HG03097 (cell line): ENCODE measurements at regions not wholly inside any gene's neighbourhood (a gene's known extent, or its start where the extent isn't known, plus 50 kb on each side); places are given as distances from the start of the nearest gene placed in this dataset.

Experiments used
- ATAC-seq: cut with Tn5 transposase; IDR thresholded peaks from one replicate; pipeline ENCODE4 v1.9.1; 2021; ENCODE audit not compliant: unreplicated experiment, low FRiP score

DNA sequence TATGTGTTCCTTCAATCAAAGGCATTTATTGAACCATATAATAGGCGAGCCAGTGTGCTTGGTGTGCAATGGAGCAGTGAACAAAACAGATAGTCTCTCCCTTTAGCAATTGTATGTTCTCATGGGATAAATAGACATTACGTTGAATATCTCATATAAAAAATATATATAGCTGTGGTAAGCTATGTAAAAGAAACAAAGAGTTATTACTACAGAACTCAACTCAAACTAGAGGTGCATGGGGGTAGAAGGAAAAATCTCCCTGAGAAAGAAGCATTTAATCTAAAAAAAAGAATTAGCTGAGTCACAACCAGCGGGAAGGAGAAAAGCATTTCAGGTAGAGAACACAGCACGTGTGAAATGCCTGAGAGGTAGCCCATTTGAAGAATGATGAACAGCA lies 919.3 kb downstream of the CDH11 start:
- ATAC-seq = no peak

DNA sequence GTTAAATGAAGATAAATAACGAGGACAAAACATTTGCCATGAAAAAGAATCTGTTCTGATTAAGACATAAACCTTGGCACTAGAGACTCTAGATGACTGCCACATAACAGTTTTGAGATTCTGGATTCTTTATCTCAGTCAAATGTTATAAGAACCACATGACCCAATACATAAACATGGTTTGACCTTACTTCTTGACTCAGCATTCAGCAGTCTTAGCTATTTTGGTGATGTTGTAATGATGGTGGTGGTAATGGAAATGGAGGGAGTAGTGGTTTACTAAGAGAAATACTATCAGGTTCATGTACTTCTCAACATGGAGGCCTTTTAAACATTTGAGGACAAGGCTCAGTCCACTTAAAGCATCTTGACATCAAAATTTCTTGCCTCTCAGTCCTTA lies 925.4 kb downstream of the CDH11 start:
- ATAC-seq = no peak

DNA sequence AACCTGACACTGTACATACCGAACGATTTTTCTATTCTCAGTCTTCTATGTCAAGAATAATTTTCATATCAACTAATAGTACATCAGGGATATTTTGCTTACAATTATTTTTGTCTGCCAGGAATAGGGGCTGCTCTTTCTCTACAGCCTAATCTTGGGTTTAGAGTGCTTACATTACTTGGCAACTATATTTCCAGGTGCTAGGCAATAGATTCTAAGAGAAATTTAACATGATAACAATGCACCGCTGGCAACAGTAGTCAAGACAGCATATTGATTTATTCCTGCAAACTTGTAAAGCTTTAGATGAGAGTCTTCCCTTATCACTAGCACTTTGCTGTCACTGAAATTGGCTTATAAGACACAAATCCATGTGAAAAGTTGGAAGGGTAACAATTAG lies 935.9 kb downstream of the CDH11 start:
- ATAC-seq = no peak

DNA sequence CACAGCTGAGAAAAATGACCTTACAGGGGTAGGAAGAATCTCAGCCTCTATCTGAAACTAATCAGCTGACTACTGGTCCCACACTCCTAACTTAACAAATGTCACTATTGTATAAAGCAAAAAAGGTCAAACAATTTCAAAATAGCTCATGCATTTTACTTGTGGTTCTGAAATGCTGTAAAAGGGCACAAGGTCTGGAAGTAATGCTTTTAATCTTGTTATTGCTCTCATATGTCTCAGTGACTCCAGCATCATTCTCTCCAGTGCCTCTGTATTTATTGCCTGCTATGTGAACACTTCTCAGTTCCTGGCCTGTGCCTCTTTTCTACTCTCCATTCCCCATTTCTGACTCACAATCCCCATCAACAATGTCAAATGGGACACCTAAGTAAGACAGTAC lies 937.7 kb downstream of the CDH11 start:
- ATAC-seq = no peak

DNA sequence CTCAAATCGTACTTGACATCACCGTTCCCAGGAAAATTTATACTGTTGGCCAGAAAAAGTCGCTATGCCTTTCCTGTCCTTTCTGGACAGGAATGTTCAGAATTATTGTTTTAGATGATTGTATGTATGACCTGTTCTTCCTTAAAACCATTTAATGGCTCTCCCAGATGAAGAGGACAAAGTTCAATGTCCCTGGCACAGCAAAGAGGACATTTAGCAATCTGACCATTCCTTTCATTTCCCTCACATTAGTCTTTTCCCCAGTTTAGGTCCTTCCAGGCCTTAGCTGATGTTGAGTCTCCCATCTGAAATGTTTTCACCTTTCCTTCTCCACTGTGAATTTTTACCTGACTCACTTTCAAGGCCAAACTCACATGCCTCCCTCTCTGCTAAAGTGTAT lies 938.9 kb downstream of the CDH11 start:
- ATAC-seq = no peak

DNA sequence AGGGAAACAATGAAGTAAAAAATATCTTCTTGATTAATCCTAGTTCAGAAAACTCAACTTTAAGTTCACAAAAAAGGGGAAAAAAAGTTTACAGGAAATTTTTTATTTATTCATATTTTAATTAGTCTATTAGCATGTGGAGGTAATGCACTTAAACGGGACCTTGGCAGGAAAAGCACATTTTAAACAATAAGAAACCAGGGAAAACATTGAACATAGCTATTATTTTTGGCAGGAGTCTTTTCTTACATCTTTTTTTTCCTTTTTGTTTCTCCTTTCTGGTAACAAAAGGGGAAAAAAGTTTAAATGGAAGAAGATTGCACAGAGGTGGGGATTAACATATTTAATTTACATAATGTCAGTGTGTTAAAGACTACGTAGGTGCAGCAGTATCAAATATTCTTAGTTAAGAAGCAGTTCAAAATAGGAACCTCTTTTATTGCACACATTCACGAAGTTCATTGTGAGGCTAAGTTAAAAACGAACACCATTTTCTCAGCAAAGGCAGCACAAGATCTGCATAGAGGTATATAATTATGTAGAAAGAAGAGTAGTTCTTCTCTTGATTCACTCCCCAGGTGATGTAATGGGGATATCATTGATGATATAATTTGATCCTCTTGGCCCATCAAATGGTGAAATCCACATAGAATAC lies 940.5 kb downstream of the CDH11 start:
- ATAC-seq = no peak

DNA sequence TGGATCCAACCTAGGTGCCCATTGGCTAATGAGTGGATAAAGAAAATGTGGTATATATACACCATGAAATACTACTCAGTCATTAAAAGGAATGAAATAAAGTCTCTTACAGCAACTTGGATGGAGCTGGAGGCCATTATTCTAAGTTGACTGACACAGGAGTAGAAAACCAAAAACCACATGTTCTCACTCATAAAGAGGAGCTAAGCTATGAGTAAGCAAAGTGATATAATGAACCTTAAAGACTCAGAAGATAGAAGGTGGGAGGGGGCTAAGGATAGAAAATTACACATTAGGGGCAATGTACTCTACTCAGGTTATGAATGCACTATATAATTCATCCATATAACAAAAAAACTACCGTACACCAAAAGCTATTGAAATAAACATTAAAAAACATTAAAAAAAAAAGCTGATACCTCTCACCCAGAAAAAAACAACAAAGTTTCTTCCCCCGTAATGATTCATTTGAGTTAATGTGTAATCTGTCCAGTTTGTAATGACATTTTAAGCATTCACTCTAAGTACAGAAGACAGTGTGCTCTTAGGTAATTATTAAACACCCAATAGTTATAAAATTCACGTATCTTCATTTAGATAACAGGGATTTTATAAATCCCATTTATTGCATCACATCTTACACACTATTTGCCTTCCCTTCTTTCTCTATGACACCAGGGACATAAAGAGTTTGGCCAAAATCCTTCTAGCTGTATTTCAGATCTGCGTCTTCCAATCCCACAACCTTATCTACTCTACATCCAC lies 941.5 kb downstream of the CDH11 start:
- no peak for ATAC-seq

DNA sequence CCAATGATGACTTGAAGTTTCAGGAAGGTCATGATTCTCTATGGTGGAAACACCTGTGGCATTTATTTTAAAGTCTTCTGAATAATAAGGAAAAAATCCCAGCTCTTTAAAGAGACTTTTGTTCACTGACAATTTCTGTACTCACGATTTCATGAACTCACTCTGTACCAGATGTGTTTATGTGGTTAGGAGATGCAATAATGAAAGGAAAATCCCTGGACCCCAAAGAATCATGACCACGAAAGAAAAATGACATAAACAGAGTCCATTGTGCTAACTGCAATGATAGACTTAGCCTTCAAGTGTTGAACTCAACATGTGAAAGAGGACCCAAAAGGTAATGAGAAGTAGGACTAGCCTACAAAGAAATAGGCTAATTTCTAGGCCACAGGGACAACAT lies 947.5 kb downstream of the CDH11 start:
- ATAC-seq = no peak

DNA sequence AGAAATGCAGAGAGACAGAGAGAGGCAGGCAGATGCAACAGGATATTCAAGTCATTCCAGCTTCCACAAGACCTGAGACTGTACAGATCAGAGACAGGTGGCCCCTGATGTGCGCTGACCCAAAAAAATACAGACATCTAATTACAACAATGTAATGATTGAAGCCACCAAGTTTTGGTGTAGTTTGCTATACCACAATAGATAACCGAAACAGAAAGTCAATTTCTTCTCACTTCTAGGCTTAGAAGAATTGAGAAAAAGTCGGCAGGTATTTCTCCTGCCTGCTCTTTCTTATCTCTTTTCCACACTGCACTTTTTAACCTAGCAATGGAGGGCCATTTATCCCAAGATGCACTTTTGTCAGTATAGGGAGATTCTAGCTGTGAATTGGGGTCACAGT lies 949.2 kb downstream of the CDH11 start:
- ATAC-seq = no peak

DNA sequence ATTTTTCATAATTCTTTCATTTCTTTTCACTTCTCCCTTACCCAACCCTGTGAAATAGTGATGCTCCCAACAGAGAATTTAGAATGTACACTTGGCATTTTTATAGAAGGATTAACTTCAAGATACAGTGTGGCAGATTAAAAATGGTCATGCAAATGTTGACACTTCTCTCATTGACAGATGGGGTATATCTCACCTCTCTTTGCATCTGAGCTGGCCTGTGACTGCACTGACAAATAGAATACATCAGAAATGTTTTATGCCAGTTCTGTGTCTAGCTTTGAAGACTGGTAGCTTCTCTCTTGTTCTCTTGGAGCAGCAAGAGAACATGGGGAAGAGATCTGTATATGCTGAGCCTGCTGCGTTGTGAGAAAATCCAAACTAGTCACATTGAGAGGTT lies 949.6 kb downstream of the CDH11 start:
- ATAC-seq = no peak

DNA sequence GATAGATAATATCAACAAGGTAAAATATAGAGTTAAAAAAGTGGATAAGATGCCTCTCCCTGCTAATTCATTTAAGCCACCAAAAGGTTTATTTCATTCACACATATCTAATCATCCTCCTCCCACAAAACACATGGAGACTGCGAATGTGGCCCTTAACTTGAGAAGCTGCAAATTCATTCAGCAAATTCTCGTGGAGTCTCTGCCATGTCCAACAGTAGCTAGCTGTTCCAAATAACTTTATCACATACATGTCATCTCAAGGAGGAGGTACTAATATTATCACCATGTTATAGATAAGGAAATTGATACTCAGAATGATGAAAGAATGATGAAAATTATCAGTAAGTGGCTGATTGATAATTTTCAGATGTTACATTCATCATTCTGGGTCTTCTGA lies 950.2 kb downstream of the CDH11 start:
- no peak for ATAC-seq

DNA sequence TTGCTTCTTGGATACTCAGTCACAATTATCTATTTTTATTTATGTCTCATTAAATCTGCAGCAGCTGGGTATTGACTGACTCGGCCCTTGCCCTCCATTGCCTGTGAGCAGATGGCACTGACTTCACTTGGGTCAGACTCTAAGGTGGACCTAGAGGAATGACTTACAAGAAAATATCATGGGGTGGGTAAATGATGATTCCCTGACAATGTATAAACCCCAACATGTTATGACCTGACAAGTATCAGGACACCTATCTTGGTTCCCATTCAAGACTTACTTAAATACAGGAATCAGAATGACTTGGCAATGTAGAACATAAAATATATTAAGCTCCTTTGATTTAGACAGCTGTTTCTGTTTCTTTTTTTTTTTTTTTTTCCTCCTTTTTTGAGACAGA lies 953.5 kb downstream of the CDH11 start:
- ATAC-seq = no peak

DNA sequence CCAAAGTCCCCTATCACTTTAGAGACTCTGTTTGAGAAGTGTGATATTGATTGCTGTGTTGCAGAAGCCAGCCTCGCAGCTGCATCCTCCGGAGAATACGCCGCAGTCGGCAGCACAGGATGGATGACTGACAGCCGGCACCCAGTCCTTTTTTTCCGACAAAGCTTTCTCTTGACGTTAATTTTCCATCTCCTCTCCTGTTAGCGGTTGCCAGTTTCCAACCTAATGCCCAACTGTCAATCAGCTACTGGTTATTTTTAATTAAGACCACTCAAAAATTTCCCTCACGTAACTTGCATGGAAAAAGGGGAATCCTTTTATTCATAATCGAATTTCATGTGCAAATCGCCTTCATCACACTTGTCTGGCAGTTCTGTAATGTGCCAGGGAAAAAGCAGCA lies 953.9 kb downstream of the CDH11 start:
- ATAC-seq = no peak

DNA sequence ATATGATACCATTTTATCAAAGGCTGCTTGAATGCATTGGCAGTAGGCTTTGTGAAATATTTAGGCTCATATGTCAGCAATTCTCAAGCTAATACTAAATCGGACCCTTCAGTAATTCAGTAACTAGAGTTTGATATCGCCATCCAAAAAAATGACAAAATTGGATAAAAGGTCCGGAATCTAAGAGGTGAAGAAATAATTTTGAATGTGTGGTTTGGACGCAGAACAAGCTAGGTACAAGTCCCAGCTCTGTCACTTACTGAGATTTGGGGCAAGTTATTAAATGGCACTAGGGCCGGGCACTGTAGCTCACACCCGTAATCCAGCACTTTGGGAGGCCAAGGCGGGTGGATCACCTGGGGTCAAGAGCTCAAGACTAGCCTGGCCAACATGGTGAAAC lies 956.5 kb downstream of the CDH11 start:
- no peak for ATAC-seq

DNA sequence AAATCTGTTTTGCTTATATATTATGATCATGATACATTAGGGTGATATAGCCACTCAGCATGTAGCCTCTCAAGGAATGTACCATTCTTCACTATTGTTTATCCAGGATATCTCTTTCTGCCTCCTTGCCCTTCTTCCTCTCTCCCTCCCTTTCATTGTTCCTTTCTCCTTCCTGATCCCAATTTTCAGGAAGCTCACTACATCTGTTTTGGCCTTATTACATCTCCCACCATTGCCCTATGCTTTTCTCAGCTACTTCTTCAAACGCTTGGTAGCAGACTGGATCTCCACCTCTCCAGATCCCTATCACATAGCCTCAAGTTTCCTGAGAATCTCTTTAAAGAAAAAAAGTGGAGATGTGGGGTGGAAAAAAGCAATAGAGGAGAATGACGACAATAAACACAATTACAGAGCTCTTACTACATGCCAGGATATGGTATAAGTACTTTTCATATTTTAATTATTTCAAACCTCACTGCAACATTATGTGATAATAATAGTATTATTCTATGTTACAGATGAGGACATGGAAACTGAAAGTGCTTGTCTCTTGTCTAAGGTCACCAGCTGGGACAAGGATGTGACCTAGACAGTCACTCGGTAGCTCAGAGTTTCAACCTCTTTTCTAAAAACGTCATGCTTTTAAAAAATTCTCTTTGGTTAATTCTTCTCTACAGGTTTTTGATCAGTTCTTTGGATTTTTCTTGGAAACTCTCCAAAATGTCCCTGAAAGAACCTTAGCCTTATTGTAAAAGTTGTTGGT lies 959.1 kb downstream of the CDH11 start:
- no peak for ATAC-seq

DNA sequence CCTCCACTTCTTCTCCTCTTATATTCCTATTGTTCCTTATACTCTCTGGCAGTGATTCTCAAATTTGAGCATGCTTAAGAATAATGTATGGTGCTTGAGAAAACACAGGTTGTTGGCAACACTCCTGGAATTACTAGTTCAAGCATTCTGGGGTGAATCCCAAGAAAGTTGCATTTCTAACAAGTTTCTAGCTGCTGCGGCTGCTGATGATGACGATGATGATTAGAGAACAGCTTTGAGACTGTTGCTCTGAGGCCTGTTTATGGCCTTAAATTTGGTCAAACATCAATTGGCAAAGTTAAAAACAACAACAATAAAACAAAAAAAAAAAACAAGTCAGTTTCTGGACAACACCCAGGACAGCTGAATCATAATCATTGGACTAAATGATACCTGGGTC lies 961.9 kb downstream of the CDH11 start:
- ATAC-seq = no peak

DNA sequence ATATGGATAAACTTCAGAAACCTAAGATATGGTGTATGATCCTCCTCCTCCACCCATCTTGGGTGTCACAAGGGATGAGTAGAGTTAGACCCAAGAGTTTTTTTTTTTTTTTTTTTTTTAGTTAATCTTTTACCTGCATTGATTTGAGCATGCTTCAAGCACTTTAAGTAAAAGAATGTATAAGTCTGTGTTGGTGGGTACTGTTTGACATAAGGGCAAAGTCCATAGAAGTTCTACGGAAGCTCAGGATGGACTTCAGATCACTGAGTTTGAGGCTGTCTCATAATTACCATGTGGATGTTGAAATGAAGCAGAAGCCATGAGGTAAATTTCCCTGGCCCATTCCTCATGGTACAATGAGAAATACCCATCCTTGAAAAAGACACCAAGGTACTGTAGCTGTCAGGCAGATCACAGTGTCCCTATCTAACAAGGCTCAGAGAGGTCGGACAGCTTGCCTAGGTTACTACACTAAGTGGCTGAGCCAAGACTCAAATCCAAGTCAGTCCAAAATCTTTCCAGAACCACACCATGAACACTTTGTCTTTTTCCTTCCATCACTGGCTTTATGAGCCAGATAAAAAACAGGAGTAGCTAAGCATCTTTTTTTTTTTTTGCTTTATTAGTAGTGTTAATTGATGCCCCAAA lies 962.8 kb downstream of the CDH11 start:
- no peak for ATAC-seq

DNA sequence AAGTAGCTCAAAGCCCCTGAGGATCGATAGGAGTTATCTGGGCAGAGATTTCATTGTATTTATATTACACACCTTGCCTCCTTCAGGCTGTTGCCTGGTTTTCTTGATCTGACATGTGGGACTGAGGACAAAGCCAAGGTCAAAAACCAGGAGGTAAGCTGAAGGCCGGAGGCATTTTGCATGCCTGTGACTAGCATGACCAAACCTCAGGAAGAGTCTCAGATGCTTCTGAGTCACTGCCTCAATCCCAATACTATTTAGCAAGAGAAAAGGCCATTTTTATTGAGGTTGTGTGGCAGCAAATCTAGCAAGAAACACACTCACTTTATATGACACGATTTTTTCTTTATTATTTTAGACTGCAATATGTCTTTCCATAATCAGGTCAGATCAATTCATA lies 968.1 kb downstream of the CDH11 start:
- ATAC-seq = no peak

DNA sequence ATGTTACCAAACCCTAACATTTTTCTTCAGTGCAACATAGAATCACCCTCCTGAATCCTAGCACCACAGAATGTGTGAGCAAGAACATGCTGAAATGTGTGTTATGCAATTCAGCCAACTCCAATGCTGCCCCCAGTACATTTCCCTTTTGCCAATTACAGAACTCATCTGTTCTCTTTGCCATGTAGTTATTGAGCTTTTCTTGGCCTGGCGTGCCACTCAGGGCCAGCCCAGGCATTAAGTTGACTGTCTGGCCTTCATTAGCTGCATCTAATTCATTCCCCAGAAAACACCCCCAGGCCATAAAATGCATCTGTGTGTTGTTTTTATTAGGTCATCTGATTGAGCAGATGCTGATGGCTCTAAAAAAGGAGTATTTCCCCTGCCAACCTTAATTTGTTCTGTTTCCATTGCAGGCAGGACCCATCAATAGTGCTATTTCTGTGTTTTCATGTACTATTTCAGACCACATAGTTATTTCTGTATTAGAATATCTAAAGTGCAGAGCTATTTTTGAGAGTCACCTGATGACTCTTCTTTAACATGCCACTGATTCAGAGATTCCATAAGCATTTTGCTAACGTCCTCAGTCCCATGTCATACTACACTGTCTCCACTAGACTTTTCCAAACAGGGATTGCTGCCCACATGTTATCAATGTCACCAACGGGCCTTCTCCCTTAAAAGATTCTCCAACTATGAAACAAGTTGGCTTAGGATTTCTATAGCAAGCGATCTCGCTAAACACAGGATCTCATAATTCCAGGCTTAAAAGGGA lies 969.7 kb downstream of the CDH11 start:
- no peak for ATAC-seq

DNA sequence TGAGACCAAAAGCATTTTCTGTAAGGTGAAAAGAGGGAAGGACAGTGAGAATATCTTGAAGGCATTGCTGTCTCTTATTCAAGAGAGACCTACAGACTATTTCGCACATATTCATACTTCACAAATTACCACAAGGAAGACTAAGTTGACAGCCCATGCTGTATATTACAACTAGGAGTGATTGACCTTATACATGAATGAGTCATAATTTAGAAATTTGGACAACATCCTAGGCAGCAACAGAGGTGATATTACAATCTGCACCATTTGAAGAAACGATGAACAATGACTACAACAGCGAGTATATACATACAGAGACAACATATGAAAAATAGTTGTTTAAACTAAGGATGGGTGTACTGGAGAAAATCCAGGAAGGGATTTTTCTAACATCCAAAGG lies 971.7 kb downstream of the CDH11 start:
- no peak for ATAC-seq

DNA sequence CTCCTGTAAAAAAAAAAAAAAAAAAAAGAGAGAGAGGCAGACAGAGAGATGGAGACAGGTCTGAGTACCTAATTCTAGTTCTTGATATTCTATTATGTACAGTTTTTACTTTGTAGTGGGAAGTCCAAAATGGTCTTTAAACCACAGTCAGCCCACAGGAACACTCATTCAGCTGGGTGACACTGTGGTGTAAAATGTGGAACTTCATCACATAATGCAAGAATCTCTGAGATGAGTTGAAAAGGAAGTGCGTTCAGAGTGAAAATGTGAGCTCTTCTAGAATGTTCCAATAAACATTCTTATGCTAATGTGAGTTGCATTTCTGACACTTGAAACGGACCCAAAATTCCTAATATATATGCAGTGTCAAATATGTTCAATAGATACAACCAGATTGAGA lies 972.1 kb downstream of the CDH11 start:
- no peak for ATAC-seq
